CD4-positive, alpha-beta memory T cell (primary cell): ENCODE measurements at regions not wholly inside any gene's neighbourhood (a gene's known extent, or its start where the extent isn't known, plus 50 kb on each side); places are given as distances from the start of the nearest gene placed in this dataset.
"Not testable (repeated sequence)": the region's sequence is repeated elsewhere in the genome, so short reads cannot be mapped to it uniquely, and the experiment has no call there.

Experiments
- CTCF ChIA-PET: fragments of 350-600 bp; sonication (Branson Sonifier 250); formaldehyde crosslinking; loops from one replicate; lab custom pipeline; 2021; ENCODE audit warnings: inconsistent platforms; ENCODE audit not compliant: partially characterized antibody; lab: Charles Lee
- POLR2A ChIA-PET: fragments of 350-600 bp; sonication (Branson Sonifier 250); formaldehyde crosslinking; loops from one replicate; lab custom pipeline; 2021; ENCODE audit not compliant: partially characterized antibody; lab: Charles Lee
- DNase-seq, 5 donors: peaks; one replicate each; pipeline versions ENCODE4 v3.0.0 to v3.0.0-alpha.2; 2020 to 2022; ENCODE audit warnings: mixed read lengths in 1 of 5
- H3K27ac ChIP-seq: one replicate; pipeline ENCODE4 v1.7.0; 2013; ENCODE audit warnings: low read depth, low read length
- H3K27me3 ChIP-seq: 2 replicates; pipeline ENCODE4 v1.7.0; 2013; ENCODE audit warnings: mild to moderate bottlenecking, low read length, moderate library complexity; ENCODE audit not compliant: insufficient read depth
- H3K36me3 ChIP-seq: 2 replicates; pipeline ENCODE4 v1.7.0; 2013; ENCODE audit warnings: mild to moderate bottlenecking, low read length, moderate library complexity; ENCODE audit not compliant: insufficient read depth
- H3K4me1 ChIP-seq: 2 replicates; pipeline ENCODE4 v1.7.0; 2013; ENCODE audit warnings: mild to moderate bottlenecking, low read length, moderate library complexity; ENCODE audit not compliant: insufficient read depth
- H3K4me3 ChIP-seq, 2 donors: one replicate each; pipeline ENCODE4 v1.7.0; 2013; ENCODE audit warnings: low read length in 2 of 2, mild to moderate bottlenecking in 1 of 2
- H3K9me3 ChIP-seq, 2 donors: one replicate each; pipeline ENCODE4 v1.7.0; 2013; ENCODE audit warnings: low read length in 2 of 2, control low read depth in 1 of 2; ENCODE audit not compliant: control insufficient read depth in 1 of 2
- H3K27ac Mint-ChIP-seq, 7 donors: one replicate each; pipeline ENCODE4 v1.8.0; 2020 to 2021; ENCODE audit warnings: mixed read lengths in 7 of 7, mild to moderate bottlenecking in 6 of 7, inconsistent platforms in 3 of 7, moderate library complexity in 3 of 7
- H3K27me3 Mint-ChIP-seq, 2 donors: one replicate each; pipeline ENCODE4 v1.8.0; 2020 to 2021; ENCODE audit warnings: mixed read lengths in 2 of 2
- H3K36me3 Mint-ChIP-seq, 2 donors: one replicate each; pipeline ENCODE4 v1.8.0; 2020 to 2021; ENCODE audit warnings: mixed read lengths in 2 of 2, inconsistent platforms in 1 of 2, mild to moderate bottlenecking in 1 of 2
- H3K4me1 Mint-ChIP-seq, 4 donors: one replicate each; pipeline ENCODE4 v1.8.0; 2020 to 2021; ENCODE audit warnings: mixed read lengths in 4 of 4, mild to moderate bottlenecking in 1 of 4
- H3K4me3 Mint-ChIP-seq, 8 donors: one replicate each; pipeline ENCODE4 v1.8.0; 2020 to 2021; ENCODE audit warnings: mixed read lengths in 8 of 8, mild to moderate bottlenecking in 7 of 8, moderate library complexity in 6 of 8, inconsistent platforms in 3 of 8
- H3K9me3 Mint-ChIP-seq, 8 donors: one replicate each; pipeline ENCODE4 v1.8.0; 2020 to 2021; ENCODE audit warnings: mixed read lengths in 8 of 8, mild to moderate bottlenecking in 5 of 8, inconsistent platforms in 3 of 8, moderate library complexity in 1 of 8
- intact Hi-C: fragments of 100-400 bp; cut with micrococcal nuclease; formaldehyde crosslinking; loops from one replicate; pipeline ENCODE4 v1.15.1; 2023

- Histone ChIP-seq H3K9me3 (no peaks in the 10 kb centered on the region), H3K27me3 (peaks cover 8% of the 10 kb centered on the region), H3K4me3 (no peak overlapping the region), H3K4me1 (no peaks in the 10 kb centered on the region), H3K36me3 (no peaks in the 10 kb centered on the region), H3K27ac (no peak overlapping the region)
- Mint-ChIP-seq H3K27ac (no peak overlapping the region), H3K36me3 (no peaks in the 10 kb centered on the region), H3K9me3 (peaks cover 0 to 2% (median 0%) of the 10 kb centered on the region in 8 donors), H3K4me3 (no peak overlapping the region), H3K4me1 (peaks cover 0 to 4% (median 2%) of the 10 kb centered on the region in 4 donors), H3K27me3 (peaks cover 10 to 15% of the 10 kb centered on the region in 2 donors)
- intact Hi-C loops: no loop called here
- DNase-seq: no peak
- ChIA-PET CTCF (interaction anchor here (0.9 to 1.6 kb wide), 3 partner anchors 13 to 750 kb away, joined by 3 to 9 read pairs (median 4); no protein-coding TSS in a partner anchor), POLR2A (no interaction called here)
Measured at GRCh38 chr10:117492504-117492903, 50.0 kb upstream of the EMX2 start.

DNA sequence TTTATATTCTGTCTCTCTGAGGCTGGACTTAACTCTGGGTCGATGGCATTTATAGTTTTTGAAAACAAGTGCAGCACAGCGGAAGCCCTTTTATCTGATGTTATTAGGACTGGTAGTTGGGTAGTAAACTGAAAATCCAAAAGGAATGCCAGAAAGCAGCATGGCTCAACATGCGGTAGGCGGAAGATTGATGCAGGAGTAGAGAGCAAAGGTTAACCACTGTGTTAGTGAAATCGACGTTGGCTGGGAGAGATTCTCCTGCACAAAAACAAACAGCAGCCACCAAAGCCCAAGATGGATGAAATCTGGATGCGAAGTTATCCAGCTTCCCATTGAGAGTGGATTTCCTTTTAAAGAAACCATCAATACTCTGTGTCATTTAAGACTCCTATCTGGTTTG is 54.5 kb upstream of the EMX2 start:
- intact Hi-C loops: no loop called here
- Histone ChIP-seq H3K36me3 (no peaks in the 10 kb centered on the region), H3K4me3 (no peak overlapping the region), H3K27me3 (no peaks in the 10 kb centered on the region), H3K27ac (no peak overlapping the region), H3K4me1 (no peaks in the 10 kb centered on the region), H3K9me3 (no peaks in the 10 kb centered on the region)
- Mint-ChIP-seq H3K9me3 (no peaks in the 10 kb centered on the region), H3K4me1 (no peaks in the 10 kb centered on the region), H3K36me3 (no peaks in the 10 kb centered on the region), H3K27me3 (peaks cover 8 to 10% of the 10 kb centered on the region in 2 donors), H3K4me3 (no peak overlapping the region), H3K27ac (no peak overlapping the region)
- ChIA-PET CTCF (interaction anchor here (1.1 kb wide), 1 partner anchor 9 kb away, joined by 3 read pairs; no protein-coding TSS in a partner anchor), POLR2A (no interaction called here)
- no peak for DNase-seq

GRCh38 chr10:117486606-117487005 is 55.9 kb upstream of the EMX2 start:
- intact Hi-C loops: no loop called here
- Histone ChIP-seq H3K27me3 (no peaks in the 10 kb centered on the region), H3K4me1 (no peaks in the 10 kb centered on the region), H3K4me3 (no peak overlapping the region), H3K36me3 (no peaks in the 10 kb centered on the region), H3K9me3 (no peaks in the 10 kb centered on the region), H3K27ac (no peak overlapping the region)
- Mint-ChIP-seq H3K27me3 (peaks cover 6 to 12% of the 10 kb centered on the region in 2 donors), H3K4me3 (no peak overlapping the region), H3K27ac (no peak overlapping the region), H3K4me1 (no peaks in the 10 kb centered on the region), H3K9me3 (no peaks in the 10 kb centered on the region), H3K36me3 (no peaks in the 10 kb centered on the region)
- DNase-seq: no peak
- ChIA-PET CTCF (interaction anchor here (0.9 kb wide), 1 partner anchor 754 kb away, joined by 3 read pairs; no protein-coding TSS in a partner anchor), POLR2A (no interaction called here)

- H3K27ac Mint-ChIP-seq: peak overlapping the region in 1 of 7 donors; percentile 19
- CTCF ChIA-PET: no interaction called here
Measured at GRCh38 chr10:117483056-117483590, 59.4 kb upstream of the EMX2 start.

GRCh38 chr10:117481011-117481410 is 61.5 kb upstream of the EMX2 start:
- H3K9me3 Mint-ChIP-seq, H3K27ac ChIP-seq, DNase-seq, POLR2A ChIA-PET, H3K27me3 ChIP-seq, H3K27ac Mint-ChIP-seq, CTCF ChIA-PET, H3K36me3 Mint-ChIP-seq, intact Hi-C loops, H3K9me3 ChIP-seq, H3K4me1 ChIP-seq, H3K4me3 ChIP-seq, H3K4me1 Mint-ChIP-seq, H3K4me3 Mint-ChIP-seq, H3K36me3 ChIP-seq: not testable (repeated sequence)
- peaks cover 16 to 18% of the 10 kb centered on the region in 2 donors for H3K27me3 Mint-ChIP-seq

More at GRCh38 chr10:117483056-117483590, 59.4 kb upstream of the EMX2 start:
- no peak for DNase-seq
- Histone ChIP-seq H3K27ac (no peak overlapping the region), H3K4me1 (no peaks in the 10 kb centered on the region), H3K4me3 (no peak overlapping the region), H3K36me3 (no peaks in the 10 kb centered on the region), H3K9me3 (no peaks in the 10 kb centered on the region), H3K27me3 (no peaks in the 10 kb centered on the region)
- Mint-ChIP-seq H3K27me3 (peaks cover 7 to 13% of the 10 kb centered on the region in 2 donors), H3K4me3 (no peak overlapping the region), H3K36me3 (no peaks in the 10 kb centered on the region), H3K9me3 (no peaks in the 10 kb centered on the region), H3K4me1 (no peaks in the 10 kb centered on the region)
- POLR2A ChIA-PET: no interaction called here
- intact Hi-C loops: no loop called here

DNA sequence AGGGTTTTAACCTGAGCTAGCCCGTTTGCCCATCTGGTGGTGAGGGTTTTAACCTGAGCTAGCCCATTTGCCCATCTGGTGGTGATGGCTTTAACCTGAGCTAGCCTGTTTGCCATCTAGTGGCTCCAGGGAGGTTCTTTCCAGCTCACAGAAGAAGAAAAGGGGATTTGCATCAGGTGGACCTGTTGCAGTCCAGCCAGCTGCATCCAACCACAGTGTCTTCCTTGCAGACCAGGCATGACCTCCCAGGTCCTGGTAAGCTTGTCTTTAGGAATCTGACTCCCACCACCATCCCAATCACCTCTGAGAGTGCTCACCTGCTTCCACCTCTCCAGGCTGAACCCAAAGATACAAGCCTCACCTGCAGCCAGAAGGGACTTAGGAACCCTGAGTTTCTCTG is 62.4 kb upstream of the EMX2 start:
- Histone ChIP-seq H3K36me3 (no peaks in the 10 kb centered on the region), H3K27ac (no peak overlapping the region), H3K27me3 (no peaks in the 10 kb centered on the region), H3K4me1 (no peaks in the 10 kb centered on the region), H3K4me3 (no peak overlapping the region), H3K9me3 (no peaks in the 10 kb centered on the region)
- intact Hi-C loops: no loop called here
- H3K4me1 Mint-ChIP-seq: no peaks in the 10 kb centered on the region
- no peak for DNase-seq
- H3K36me3 Mint-ChIP-seq: no peaks in the 10 kb centered on the region
- ChIA-PET POLR2A (no interaction called here), CTCF (interaction anchor here (1.0 to 1.6 kb wide), 4 partner anchors 11 to 38 kb away, joined by 3 to 8 read pairs (median 3); no protein-coding TSS in a partner anchor)
- no peaks in the 10 kb centered on the region for H3K9me3 Mint-ChIP-seq
- H3K4me3 Mint-ChIP-seq: no peak overlapping the region
- no peak overlapping the region for H3K27ac Mint-ChIP-seq
- peaks cover 17 to 18% of the 10 kb centered on the region in 2 donors for H3K27me3 Mint-ChIP-seq

GRCh38 chr10:117477961-117478670 is 64.4 kb upstream of the EMX2 start:
- Mint-ChIP-seq H3K4me1 (no peaks in the 10 kb centered on the region), H3K9me3 (peaks cover 0 to 4% (median 0%) of the 10 kb centered on the region in 8 donors), H3K4me3 (no peak overlapping the region), H3K36me3 (no peaks in the 10 kb centered on the region), H3K27ac (no peak overlapping the region), H3K27me3 (peaks cover 14 to 19% of the 10 kb centered on the region in 2 donors)
- intact Hi-C loops: no loop called here
- H3K4me3 ChIP-seq: no peak overlapping the region
- POLR2A ChIA-PET: no interaction called here
- H3K4me1 ChIP-seq: no peaks in the 10 kb centered on the region
- H3K36me3 ChIP-seq: no peaks in the 10 kb centered on the region
- no peaks in the 10 kb centered on the region for H3K27me3 ChIP-seq
- no peak for DNase-seq
- no peak overlapping the region for H3K27ac ChIP-seq
- CTCF ChIA-PET: interaction anchor here (0.6 to 1.8 kb wide), 3 partner anchors 18 to 287 kb away, joined by 3 to 5 read pairs (median 5); no protein-coding TSS in a partner anchor
- no peaks in the 10 kb centered on the region for H3K9me3 ChIP-seq
